GM18867 (cell line): ENCODE measurements at regions not wholly inside any gene's neighbourhood (a gene's known extent, or its start where the extent isn't known, plus 50 kb on each side); places are given as distances from the start of the nearest gene placed in this dataset.

Experiments used
- ATAC-seq: cut with Tn5 transposase; IDR thresholded peaks from one replicate; pipeline ENCODE4 v1.9.1; 2021; ENCODE audit warnings: mild to moderate bottlenecking, moderate library complexity; ENCODE audit not compliant: unreplicated experiment

GRCh38 chr10:29925771-29926692 is 133.4 kb downstream of the JCAD start:
- no peak for ATAC-seq

- no peak for ATAC-seq
These were observed 134.9 kb downstream of the JCAD start for GRCh38 chr10:29924436-29924835.

DNA sequence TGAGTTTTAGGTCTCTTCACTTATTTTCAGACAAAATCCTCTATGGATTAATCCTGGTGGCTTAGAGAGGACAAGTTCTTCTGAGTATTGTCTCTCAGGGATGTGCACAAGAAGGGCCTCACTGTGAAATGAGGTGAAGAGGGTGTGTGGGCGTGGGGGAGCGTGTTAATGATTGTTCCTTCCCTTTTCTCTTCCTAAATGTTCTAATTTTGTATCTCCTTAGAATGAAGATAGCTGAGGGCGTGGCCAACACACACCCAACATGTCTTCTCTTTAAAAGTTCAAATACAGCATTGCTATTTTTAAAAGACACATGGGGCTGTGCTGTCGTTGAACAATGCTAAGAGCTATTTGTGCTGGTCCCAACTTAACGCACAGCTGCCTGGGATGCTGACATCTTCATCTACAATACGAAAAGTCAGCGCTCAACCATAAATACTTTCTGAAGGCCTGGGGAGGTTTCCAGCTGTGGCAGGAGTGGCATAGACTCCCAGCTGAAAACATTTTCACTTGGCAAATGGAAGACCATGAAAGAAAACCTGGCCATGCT is 135.9 kb downstream of the JCAD start:
- ATAC-seq = no peak

DNA sequence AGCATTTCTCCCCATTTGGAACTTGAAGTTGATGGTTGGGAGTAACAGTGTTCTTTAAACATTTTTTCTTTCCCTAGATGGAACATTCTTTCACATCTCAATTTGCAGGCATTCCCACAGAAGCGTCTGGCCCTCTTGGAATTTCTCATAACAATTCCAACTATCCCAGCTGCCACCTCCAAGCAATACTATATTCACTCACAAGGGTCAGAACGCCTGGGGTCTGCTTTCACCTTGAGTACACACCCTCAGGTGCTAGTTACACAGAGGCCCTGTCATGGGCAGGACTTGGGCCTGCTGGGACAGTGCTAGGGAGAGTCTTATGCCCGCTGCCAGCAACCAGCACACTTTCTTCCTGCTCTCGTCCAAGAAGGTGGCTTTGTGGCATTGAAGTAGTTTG is 136.5 kb downstream of the JCAD start:
- ATAC-seq = no peak

GRCh38 chr10:29922226-29922625 is 137.2 kb downstream of the JCAD start:
- no peak for ATAC-seq

GRCh38 chr10:29921071-29921446 is 138.3 kb downstream of the JCAD start:
- no peak for ATAC-seq

DNA sequence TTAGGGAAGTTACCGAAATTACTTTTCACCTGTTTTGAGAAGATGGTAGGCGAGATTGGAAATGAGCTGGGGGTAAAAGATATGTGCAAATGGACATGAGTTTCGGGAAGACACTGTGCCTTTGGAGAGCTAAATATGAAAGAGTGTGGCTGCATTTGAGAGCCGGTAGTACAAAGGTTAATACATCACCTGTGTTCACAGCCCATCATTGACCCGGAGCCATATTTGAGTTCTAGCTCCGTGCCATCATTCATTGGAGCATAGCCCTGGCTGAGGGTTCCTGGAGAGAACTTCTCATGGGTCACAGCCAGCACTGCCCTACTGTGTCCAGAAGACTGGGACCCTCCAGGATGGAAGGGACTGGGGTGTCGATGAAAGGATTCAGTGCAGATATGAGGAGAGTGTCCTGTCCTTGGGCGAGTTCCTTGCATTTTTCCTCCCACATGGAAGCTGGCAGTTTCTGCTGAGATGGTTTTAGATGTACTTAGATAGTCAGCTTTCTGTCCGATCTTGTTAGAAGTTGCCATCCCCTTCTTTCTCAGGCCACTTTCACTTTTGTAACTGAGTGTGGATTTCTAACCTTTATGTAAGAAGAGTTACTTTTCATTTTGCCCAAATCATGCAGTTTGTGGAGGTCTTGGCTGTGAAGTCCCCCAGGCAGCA is 138.8 kb downstream of the JCAD start:
- no peak for ATAC-seq

DNA sequence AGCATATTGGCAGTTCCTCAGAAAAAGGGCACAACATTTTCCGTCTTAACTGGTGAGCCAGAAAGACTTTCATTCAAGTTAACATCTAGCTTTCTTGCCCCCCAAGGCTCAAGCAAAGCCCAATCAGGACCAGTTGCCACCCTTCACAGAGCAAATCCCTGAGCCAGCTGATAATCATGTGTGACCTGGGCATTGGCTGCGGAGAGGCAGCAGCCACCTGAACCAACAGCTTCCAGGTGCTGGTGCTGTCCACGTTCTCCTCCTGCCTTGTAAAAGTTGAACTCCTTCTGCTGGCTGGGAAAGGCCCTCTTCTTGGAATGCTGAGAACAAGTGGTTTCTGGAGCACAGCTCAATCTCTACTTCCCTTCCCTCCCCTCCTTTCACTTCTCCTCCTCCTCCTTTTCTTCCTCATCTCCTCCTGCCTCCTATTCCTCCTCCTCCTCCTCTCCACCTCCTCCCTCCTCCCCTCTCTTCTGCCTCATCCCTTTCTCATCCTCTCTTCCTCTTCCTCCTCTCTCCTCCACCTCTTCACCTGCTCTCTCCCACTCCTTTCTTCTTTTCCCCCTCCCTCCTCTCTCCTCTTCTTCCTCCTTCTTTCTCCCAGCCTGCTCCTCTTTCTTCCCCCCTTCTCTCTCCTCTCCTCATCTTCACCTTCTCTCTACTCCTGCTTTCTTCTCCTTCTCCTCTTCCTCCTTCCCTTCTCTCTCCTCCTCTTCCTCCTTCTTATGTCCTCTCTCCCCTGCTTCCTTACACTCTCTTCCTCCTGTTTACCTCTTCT is 140.6 kb downstream of the JCAD start:
- ATAC-seq = no peak

GRCh38 chr10:29917311-29917710 is 142.1 kb downstream of the JCAD start:
- no peak for ATAC-seq

GRCh38 chr10:29916669-29917068 is 142.7 kb downstream of the JCAD start:
- no peak for ATAC-seq

GRCh38 chr10:29914986-29915785 is 144.2 kb downstream of the JCAD start:
- ATAC-seq = no peak

GRCh38 chr10:29908962-29909361 is 150.4 kb downstream of the JCAD start:
- no peak for ATAC-seq

GRCh38 chr10:29900865-29901264 is 158.5 kb downstream of the JCAD start:
- ATAC-seq = no peak

- no peak for ATAC-seq
These were observed 161.2 kb downstream of the JCAD start for GRCh38 chr10:29897999-29898716.

DNA sequence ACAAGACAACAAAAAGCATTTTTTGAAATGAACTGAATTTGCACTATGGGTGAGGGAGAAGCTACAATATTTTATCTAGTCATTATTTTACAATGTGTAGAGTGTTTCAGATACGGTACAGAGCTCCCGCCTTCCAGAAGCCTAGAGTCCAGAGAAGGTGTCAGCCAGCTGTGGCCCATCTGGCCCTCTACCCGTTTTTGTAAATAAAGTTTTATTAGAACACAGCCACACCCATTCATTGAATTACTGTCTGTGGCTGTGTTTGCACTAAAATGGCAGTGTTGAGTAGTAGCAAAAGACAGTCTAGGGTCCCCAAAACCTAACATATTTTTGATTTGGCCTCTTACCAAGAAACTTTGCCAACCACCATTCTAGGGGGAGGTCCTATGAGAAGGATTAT is 162.0 kb downstream of the JCAD start:
- no peak for ATAC-seq

GRCh38 chr10:29896053-29896452 is 163.3 kb downstream of the JCAD start:
- no peak for ATAC-seq

GRCh38 chr10:29895456-29895855 is 163.9 kb downstream of the JCAD start:
- no peak for ATAC-seq

DNA sequence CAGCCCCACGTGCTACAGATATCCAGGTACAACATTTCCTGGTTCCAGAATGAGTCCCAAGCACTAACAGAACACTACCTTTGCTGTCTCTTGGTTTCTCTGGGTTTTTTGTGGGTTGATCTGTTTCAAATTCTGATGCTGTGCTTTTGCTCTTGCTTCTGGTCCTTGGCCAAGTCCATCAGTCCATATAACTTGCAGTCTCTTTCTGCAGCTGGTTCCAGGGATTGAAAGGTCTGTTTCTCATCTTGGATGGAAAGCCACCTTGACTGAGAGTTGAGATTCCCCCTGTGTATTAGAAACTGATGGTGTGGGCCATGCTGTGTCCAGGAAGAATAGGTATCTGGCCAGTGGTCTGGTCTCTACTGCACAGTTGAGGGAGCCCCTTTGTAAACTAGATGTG is 171.1 kb downstream of the JCAD start:
- no peak for ATAC-seq

GRCh38 chr10:29886299-29886698 is 173.1 kb downstream of the JCAD start:
- ATAC-seq = no peak

DNA sequence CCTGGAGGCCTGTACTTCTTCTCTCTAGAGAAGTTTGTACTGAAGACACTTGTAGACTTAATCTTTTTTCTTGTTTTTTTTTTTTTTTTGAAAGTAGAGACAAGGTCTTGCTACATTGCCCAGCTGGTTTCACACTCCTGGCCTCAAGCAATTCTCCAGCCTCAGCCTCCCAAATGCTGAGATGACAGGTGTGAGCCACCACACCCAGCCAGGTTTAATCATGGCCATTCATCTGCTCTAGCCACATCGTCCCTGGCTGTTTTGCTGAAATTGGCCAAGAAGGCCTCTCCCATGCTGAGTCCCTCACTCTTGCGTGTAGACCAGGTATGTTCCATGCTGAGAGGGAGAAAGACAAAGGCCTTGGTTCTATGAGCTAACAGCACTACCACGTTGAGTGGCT is 176.2 kb downstream of the JCAD start:
- no peak for ATAC-seq
